Naive thymus-derived CD8-positive, alpha-beta T cell (primary cell): ENCODE measurements at regions not wholly inside any gene's neighbourhood (a gene's known extent, or its start where the extent isn't known, plus 50 kb on each side); places are given as distances from the start of the nearest gene placed in this dataset.

Experiments
- ATAC-seq, 2 donors: fragments of 150-1000 bp; cut with Tn5 transposase in 1 of 2; sonication (Bioruptor Pico), chemical (Tn5 transposase) in 1 of 2; 1 replicate in 1 of 2; 2 replicates in 1 of 2; pipeline ENCODE4 v1.10.0; 2021; ENCODE audit warnings: mild to moderate bottlenecking in 2 of 2, moderate library complexity in 2 of 2
- POLR2A ChIA-PET: fragments of 350-600 bp; sonication (Branson Sonifier 250); formaldehyde crosslinking; loops from one replicate; lab custom pipeline; 2021; ENCODE audit warnings: antibody characterized with exemption; lab: Charles Lee
- DNase-seq, 10 donors: peaks; one replicate each; pipeline versions ENCODE4 v3.0.0 to v3.0.0-alpha.2; 2020 to 2022
- H3K27ac Mint-ChIP-seq, 10 donors: one replicate each; pipeline ENCODE4 v1.8.0; 2020 to 2022; ENCODE audit warnings: mild to moderate bottlenecking in 10 of 10, mixed read lengths in 10 of 10, moderate library complexity in 4 of 10, inconsistent platforms in 1 of 10
- H3K27me3 Mint-ChIP-seq, 5 donors: one replicate each; pipeline ENCODE4 v1.8.0; 2021 to 2022; ENCODE audit warnings: mixed read lengths in 5 of 5
- H3K36me3 Mint-ChIP-seq, 3 donors: one replicate each; pipeline ENCODE4 v1.8.0; 2020 to 2022; ENCODE audit warnings: mixed read lengths in 3 of 3, mild to moderate bottlenecking in 2 of 3, inconsistent platforms in 1 of 3
- H3K4me1 Mint-ChIP-seq, 4 donors: one replicate each; pipeline ENCODE4 v1.8.0; 2021 to 2022; ENCODE audit warnings: mixed read lengths in 4 of 4
- H3K4me3 Mint-ChIP-seq, 10 donors: one replicate each; pipeline ENCODE4 v1.8.0; 2020 to 2022; ENCODE audit warnings: mild to moderate bottlenecking in 10 of 10, mixed read lengths in 10 of 10, moderate library complexity in 6 of 10, inconsistent platforms in 1 of 10
- H3K9me3 Mint-ChIP-seq, 9 donors: one replicate each; pipeline ENCODE4 v1.8.0; 2020 to 2022; ENCODE audit warnings: mixed read lengths in 9 of 9, mild to moderate bottlenecking in 3 of 9, inconsistent platforms in 1 of 9, moderate library complexity in 1 of 9

DNA sequence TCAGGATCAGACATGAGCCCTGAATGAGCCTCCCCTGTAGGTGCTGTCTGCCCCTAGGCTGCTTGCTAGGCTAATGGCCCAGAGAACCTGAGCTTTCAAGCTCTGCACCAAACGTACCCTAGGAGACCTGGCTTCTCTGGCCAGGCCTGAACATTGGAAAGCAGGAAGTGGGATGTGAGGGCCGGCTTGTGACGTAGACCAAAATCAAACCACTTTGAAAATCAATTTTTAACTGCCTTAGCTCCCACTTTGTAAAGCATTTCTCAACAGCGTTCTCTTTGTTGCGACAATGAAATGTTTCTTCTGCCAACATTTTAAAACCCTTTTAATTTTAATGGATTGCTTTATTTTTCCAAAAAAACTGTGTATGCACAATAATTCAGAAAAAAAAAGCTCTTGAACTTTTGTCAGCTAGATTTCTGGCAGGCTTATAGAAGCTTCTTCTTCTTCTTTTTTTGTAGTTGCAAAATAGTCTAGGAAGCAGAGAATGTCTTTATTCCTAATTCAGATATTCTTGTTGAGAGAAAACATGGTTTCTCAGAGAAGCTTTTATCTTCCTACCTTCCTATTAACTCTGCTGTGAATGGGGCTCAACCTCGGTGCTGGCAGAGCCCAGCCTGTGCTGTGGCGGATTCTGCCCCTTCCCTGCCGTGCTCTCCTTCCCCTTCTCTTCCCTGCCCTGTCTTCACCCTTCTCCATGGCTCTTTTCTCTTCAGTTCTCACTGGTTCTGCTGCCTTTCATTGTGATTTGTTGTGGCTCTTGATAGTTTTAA is 145.2 kb upstream of the SFRP2 start:
- Mint-ChIP-seq H3K4me1 (peaks cover 0 to 2% (median 0%) of the 10 kb centered on the region in 4 donors), H3K27me3 (peaks cover 15 to 40% (median 22%) of the 10 kb centered on the region in 5 donors), H3K36me3 (no peaks in the 10 kb centered on the region), H3K9me3 (no peaks in the 10 kb centered on the region), H3K4me3 (no peak overlapping the region), H3K27ac (no peak overlapping the region)
- ATAC-seq: no peak
- no peak for DNase-seq
- POLR2A ChIA-PET: no interaction called here

DNA sequence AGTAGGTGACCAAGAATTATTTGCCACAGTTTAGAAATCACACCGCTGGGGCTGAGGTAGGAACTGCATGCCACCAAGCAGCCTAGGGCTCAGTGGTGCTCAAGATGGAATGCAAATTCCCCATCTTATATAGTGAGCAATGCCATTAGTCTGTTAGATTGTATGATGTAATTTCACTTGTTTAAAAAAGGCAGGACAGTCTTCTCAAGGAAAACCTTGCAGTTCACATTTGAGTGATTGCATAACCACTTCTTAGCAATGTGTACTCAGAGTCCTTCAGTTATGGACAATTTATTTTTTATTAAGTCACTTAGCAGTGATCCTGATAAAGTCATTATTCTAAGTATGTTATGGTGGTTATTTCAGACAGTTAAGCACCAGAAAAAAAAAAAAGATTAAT is 142.9 kb upstream of the SFRP2 start:
- no peaks in the 10 kb centered on the region for H3K9me3 Mint-ChIP-seq

DNA sequence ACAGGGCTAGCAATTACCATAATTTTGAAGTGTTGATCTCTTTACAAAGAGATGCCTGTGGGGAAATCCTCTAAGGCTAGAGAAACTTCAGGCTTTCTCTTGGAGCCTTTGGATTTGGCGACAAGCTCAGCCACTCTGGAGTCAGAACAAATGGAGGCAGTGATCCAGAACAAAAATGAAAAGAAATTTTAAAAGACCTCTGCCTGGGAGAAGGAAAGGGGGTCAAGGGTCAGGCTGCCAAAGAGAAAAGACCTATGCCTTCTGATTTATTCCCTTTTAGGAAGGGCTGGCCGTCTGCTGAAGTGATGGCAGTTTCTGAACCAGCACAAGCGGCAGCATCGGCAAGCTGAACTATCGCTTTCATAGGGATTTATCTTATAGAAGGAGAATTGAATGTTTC is 140.8 kb upstream of the SFRP2 start:
- Mint-ChIP-seq H3K9me3 (no peaks in the 10 kb centered on the region), H3K4me1 (peaks cover 0 to 2% (median 0%) of the 10 kb centered on the region in 4 donors), H3K4me3 (no peak overlapping the region), H3K36me3 (no peaks in the 10 kb centered on the region), H3K27ac (peak overlapping the region in 1 of 10 donors; percentile 23), H3K27me3 (peaks cover 14 to 43% (median 17%) of the 10 kb centered on the region in 5 donors)
- ATAC-seq: no peak
- DNase-seq: no peak
- POLR2A ChIA-PET: no interaction called here

More for the DNA sequence above, 142.9 kb upstream of the SFRP2 start:
- POLR2A ChIA-PET: no interaction called here
- peaks cover 19 to 53% (median 22%) of the 10 kb centered on the region in 5 donors for H3K27me3 Mint-ChIP-seq
- no peak overlapping the region for H3K27ac Mint-ChIP-seq
- no peak overlapping the region for H3K4me3 Mint-ChIP-seq
- ATAC-seq: no peak
- no peaks in the 10 kb centered on the region for H3K36me3 Mint-ChIP-seq
- no peak for DNase-seq
- peaks cover 0 to 2% (median 0%) of the 10 kb centered on the region in 4 donors for H3K4me1 Mint-ChIP-seq

DNA sequence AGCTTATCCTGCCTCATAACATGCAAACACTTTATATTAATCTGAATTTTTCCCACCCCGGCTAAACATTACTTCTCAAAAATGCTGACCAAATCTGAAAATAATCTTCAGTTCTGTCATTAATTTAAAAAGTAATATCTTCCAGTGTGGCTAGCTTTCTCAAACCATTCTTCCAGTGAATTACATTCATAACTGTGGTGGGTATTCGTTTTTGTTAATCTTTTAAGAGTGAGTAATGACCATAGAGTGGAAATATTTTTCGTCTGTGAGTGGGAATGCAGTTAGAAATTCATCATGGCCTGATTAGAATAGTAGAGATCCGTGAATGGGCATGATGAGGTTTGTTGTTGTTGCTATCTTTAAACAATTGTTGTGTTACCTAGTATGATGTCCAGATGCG is 138.6 kb upstream of the SFRP2 start:
- Mint-ChIP-seq H3K36me3 (no peaks in the 10 kb centered on the region), H3K27me3 (peaks cover 4 to 25% (median 7%) of the 10 kb centered on the region in 5 donors), H3K9me3 (no peaks in the 10 kb centered on the region), H3K27ac (no peak overlapping the region), H3K4me3 (no peak overlapping the region), H3K4me1 (no peaks in the 10 kb centered on the region)
- POLR2A ChIA-PET: no interaction called here
- ATAC-seq: no peak
- no peak for DNase-seq

DNA sequence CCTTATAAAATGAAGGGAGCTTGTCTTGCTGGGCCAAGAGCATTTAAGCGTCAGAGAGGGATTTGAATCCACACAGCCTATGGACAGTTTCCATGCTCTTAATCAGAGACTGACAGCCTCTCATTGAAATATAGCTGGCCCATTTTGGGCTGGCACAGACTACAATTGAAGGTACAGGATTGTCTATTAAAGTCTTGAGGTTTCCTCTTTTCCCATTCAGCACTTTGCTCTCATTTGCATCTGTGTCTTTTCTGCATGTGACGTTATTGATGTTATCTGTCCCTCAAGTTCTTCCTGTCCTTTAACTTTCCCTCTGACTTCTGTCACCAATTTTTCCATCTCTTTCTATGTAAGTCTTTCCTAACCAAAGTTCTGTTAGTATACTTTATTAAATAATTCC is 133.3 kb upstream of the SFRP2 start:
- no peaks in the 10 kb centered on the region for H3K4me1 Mint-ChIP-seq
- no peaks in the 10 kb centered on the region for H3K36me3 Mint-ChIP-seq
- no peak overlapping the region for H3K4me3 Mint-ChIP-seq

DNA sequence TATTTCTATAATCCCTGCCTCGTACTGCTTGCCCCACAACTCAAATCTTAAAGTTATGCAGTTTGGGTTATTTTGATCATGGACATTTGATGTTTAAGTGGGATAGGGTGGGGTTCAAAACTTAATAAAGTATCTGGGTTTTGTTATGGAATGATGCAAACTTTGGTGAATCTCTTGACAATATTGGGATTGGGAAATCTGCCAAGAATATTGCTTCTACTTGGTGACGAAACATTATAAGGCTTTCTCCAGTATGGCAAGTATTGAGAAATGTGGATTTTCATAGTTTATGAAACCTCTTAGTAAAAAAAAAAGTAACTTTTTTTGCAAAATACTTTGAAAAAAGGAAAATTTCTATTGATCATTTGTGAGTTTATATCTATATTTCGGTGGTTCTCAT is 130.8 kb upstream of the SFRP2 start:
- DNase-seq: no peak
- no peak for ATAC-seq
- H3K4me3 Mint-ChIP-seq: no peak overlapping the region
- no peak overlapping the region for H3K27ac Mint-ChIP-seq
- POLR2A ChIA-PET: no interaction called here
- H3K9me3 Mint-ChIP-seq: no peaks in the 10 kb centered on the region
- H3K4me1 Mint-ChIP-seq: no peaks in the 10 kb centered on the region
- no peaks in the 10 kb centered on the region for H3K36me3 Mint-ChIP-seq
- peaks cover 0 to 5% (median 0%) of the 10 kb centered on the region in 5 donors for H3K27me3 Mint-ChIP-seq

More for the DNA sequence above, 133.3 kb upstream of the SFRP2 start:
- no peak for DNase-seq
- Mint-ChIP-seq H3K27me3 (peaks cover 0 to 5% (median 0%) of the 10 kb centered on the region in 5 donors), H3K9me3 (no peaks in the 10 kb centered on the region), H3K27ac (no peak overlapping the region)
- no peak for ATAC-seq
- POLR2A ChIA-PET: no interaction called here

DNA sequence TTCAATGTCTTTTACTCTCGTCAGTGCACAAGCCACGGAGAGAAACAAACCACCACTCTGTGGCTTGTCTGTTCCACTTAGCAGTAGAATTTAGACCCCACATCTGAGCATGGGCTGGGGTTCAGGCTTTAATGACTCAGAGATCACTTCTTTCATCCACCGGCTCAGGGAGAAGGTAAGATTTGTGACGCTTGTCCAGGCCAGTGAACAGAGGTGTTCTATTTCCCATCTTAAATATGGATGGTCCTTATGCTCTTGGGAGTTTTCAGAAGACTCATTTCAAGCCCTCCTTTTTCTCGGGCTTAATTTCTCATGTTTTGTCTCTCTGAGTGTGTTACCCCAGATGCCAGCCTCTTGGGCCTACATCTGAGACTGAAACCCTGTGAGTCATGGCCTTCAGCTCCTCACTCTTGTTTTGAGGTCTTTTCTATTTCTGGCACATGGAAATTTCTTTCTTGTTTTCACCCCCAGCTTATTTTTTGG is 127.4 kb upstream of the SFRP2 start:
- Mint-ChIP-seq H3K27me3 (peaks cover 4 to 14% (median 12%) of the 10 kb centered on the region in 5 donors), H3K9me3 (no peaks in the 10 kb centered on the region), H3K36me3 (no peaks in the 10 kb centered on the region), H3K4me3 (no peak overlapping the region), H3K4me1 (no peaks in the 10 kb centered on the region), H3K27ac (no peak overlapping the region)
- POLR2A ChIA-PET: no interaction called here
- ATAC-seq: no peak
- no peak for DNase-seq

DNA sequence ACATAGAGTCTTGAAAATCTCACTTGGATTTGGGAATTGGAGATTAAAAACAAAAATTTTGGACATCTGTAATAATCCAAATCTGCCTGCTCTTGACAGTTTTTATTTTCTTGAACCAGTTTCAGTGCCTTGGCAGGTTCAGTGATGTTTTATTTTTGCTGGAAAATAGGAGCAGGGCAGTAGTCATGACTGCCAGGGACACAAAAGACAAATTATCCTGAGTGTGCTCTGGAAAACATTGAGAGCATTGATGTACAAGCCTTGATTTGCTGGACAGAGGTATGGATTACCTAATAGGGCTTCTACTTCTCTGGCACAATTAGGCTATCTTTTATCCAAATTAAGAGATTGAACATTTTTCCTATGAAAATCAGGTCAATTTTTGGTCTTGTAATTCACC is 123.4 kb upstream of the SFRP2 start:
- Mint-ChIP-seq H3K27me3 (peaks cover 4 to 24% (median 14%) of the 10 kb centered on the region in 5 donors), H3K4me1 (peaks cover 5 to 7% (median 5%) of the 10 kb centered on the region in 4 donors), H3K27ac (no peak overlapping the region), H3K9me3 (no peaks in the 10 kb centered on the region), H3K36me3 (no peaks in the 10 kb centered on the region), H3K4me3 (no peak overlapping the region)
- ATAC-seq: no peak
- POLR2A ChIA-PET: no interaction called here
- DNase-seq: no peak

DNA sequence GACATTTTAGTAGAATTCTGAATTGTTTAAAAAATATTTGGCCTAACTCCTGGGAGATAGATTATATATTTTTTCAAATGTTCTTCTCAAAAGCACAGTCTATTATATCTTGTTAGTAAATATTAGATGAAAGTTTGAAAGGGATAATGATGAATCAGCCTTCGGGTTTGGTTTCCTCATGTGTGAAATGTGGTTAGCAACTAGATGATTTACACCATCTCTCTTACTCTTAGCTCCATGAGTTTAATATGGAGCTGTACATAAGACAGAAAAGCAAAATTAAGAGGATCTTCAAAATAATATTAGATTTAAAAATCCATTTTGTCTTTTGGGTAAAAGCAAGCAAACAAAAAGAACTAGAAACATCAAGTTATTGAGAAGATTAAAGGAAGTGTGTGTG is 120.8 kb upstream of the SFRP2 start:
- Mint-ChIP-seq H3K4me3 (no peak overlapping the region), H3K27ac (no peak overlapping the region), H3K36me3 (no peaks in the 10 kb centered on the region), H3K27me3 (peaks cover 5 to 34% (median 19%) of the 10 kb centered on the region in 5 donors), H3K4me1 (peaks cover 7 to 9% (median 7%) of the 10 kb centered on the region in 4 donors), H3K9me3 (no peaks in the 10 kb centered on the region)
- POLR2A ChIA-PET: no interaction called here
- DNase-seq (no peak), ATAC-seq (no peak)

DNA sequence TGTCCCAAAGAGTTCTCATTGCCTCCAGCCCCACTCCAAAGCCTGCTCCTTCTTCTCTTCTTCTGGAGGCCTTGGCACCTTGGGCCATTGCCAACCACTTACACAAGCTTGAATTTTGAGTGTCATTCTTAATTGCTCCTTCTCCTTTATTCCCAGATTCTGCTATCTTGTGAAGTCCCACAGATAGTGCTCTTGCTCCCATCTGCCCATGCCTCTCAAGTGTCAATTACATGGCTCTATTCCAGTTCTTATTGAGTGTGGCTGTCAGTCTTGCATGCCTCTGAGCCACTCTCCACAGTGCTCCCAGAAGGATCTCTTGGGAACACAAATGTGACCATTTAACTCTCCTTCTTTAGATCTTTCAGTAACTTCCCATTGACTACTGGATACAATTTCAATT is 117.3 kb upstream of the SFRP2 start:
- Mint-ChIP-seq H3K36me3 (peaks cover 0 to 4% (median 0%) of the 10 kb centered on the region in 3 donors), H3K9me3 (no peaks in the 10 kb centered on the region), H3K27ac (peak overlapping the region in 1 of 10 donors; percentile 12), H3K4me3 (no peak overlapping the region), H3K4me1 (peaks cover 7 to 9% (median 7%) of the 10 kb centered on the region in 4 donors), H3K27me3 (peaks cover 4 to 24% (median 9%) of the 10 kb centered on the region in 5 donors)
- DNase-seq (no peak), ATAC-seq (no peak)
- POLR2A ChIA-PET: no interaction called here

DNA sequence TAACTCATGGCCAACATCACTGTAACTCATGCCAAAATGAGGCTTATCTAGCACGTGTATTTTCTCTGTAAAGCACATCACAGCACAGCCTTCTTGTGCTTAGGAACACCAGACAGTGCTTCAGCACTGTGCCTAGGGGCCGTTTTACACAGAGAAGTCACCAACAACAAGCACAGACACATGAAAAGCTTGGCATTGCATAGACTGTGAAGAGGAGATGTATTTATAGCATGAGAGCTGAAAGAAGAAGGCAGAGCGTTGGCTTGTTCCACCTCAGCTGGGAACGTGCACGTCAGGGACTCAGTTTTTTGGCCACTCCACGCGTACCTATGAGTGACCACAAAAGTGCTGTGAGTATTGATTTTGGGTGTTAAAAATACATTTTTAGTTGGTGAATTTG is 116.3 kb upstream of the SFRP2 start:
- Mint-ChIP-seq H3K9me3 (no peaks in the 10 kb centered on the region), H3K4me3 (no peak overlapping the region), H3K4me1 (peaks cover 7 to 9% (median 7%) of the 10 kb centered on the region in 4 donors), H3K27ac (no peak overlapping the region), H3K27me3 (peaks cover 0 to 25% (median 10%) of the 10 kb centered on the region in 5 donors), H3K36me3 (peaks cover 0 to 4% (median 0%) of the 10 kb centered on the region in 3 donors)
- POLR2A ChIA-PET: no interaction called here
- ATAC-seq: no peak
- no peak for DNase-seq

DNA sequence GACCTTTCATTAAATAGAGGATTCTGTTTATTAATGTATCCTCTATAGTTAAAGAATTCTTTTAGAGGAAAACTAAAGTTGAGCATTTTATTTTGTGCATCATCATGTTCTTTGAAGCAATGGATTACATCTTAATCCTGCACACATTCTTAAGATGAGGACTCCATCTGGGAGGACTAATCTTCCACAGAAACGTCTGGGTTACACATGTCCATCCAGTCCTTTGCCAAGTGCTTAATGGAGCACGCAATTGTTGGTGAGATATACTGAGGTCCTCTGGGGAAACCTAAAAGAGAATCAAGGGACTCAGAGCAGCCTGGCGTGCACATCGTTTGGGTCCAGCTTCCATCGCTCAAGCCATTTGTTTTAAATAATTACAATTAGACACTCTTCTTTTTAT is 115.1 kb upstream of the SFRP2 start:
- Mint-ChIP-seq H3K27me3 (peaks cover 3 to 32% (median 10%) of the 10 kb centered on the region in 5 donors), H3K27ac (no peak overlapping the region), H3K9me3 (no peaks in the 10 kb centered on the region), H3K36me3 (peaks cover 0 to 4% (median 0%) of the 10 kb centered on the region in 3 donors), H3K4me1 (peaks cover 7 to 9% (median 7%) of the 10 kb centered on the region in 4 donors), H3K4me3 (no peak overlapping the region)
- POLR2A ChIA-PET: no interaction called here
- ATAC-seq (no peak), DNase-seq (no peak)

DNA sequence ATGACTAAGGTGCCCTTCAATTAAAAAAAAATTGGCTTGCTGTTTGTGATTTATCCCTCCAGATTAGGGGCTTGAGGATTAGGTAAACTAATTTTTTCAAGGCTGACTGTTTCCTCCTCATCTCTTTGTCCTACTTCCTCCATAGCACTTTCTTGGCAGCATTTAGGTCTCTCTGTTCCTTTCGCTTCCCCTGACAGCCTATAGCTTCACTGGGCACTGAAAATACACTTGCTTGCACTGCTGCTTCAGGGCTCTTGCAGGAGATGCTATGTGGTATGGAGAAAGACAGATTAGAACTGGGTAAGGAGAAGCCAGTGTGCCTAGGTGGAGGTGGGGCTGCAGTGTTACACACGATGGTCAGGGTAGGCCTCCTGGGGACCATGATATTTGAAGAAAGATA is 112.3 kb upstream of the SFRP2 start:
- no peaks in the 10 kb centered on the region for H3K9me3 Mint-ChIP-seq
- no peaks in the 10 kb centered on the region for H3K4me1 Mint-ChIP-seq
- POLR2A ChIA-PET: no interaction called here
- peaks cover 10 to 52% (median 19%) of the 10 kb centered on the region in 5 donors for H3K27me3 Mint-ChIP-seq
- no peak overlapping the region for H3K4me3 Mint-ChIP-seq
- no peak overlapping the region for H3K27ac Mint-ChIP-seq
- H3K36me3 Mint-ChIP-seq: peaks cover 0 to 4% (median 0%) of the 10 kb centered on the region in 3 donors
- DNase-seq (no peak), ATAC-seq (no peak)
